WI38 (cell line): ENCODE measurements at regions not wholly inside any gene's neighbourhood (a gene's known extent, or its start where the extent isn't known, plus 50 kb on each side); places are given as distances from the start of the nearest gene placed in this dataset.

Source experiments
- H3K4me3 ChIP-seq: 2 replicates; pipeline ENCODE4 v1.5.1; 2011; ENCODE audit warnings: low read depth, mild to moderate bottlenecking, control low read depth, low read length
- CTCF ChIP-seq: IDR thresholded peaks from 2 replicates; pipeline ENCODE4 v1.5.1; 2012; ENCODE audit warnings: low read depth, mild to moderate bottlenecking, control low read depth, low read length

DNA sequence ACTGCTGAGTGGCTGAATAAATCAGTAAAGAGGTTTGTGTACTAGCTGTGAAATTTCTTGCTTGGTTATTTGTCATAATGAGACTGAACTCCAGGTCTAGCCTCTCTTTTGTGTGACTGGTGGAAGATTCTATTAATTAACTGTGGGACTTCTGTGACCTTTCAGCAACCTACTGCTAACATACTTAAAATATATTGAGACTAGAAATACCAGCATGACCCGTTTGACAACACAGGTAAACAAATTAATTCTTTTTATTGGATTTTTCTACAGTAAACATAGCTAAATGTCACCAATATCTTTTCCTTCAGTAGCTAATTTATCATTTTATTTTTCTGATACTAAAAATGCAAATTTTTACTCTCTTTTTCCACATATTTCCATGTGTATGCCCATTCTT lies 390.4 kb upstream of the KCNN2 start:
- TF ChIP-seq CTCF, result no peak

DNA sequence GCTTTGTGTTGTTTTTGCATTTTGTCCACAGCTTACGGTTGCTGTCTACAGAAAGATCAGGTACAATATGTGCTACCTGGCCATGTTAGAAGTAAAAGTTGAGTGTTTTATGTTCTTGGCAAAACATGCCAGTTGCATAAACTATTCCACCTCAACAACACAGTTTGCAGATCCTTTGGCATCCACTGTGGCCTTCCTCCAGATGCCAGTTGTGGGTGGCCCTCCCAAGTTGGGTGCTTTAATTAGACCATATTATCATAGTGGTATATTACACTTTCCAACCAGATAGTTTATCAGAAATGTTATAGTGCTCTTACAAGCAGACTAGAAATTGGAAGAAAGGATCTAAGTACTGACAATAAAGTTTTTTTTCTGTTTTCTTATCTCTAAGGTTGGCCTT lies 386.9 kb upstream of the KCNN2 start:
- no peak for TF ChIP-seq CTCF
- no peak overlapping the region for H3K4me3 ChIP-seq

More for the DNA sequence above, 390.4 kb upstream of the KCNN2 start:
- no peak overlapping the region for H3K4me3 ChIP-seq

GRCh38 chr5:113984928-113985327 lies 376.9 kb upstream of the KCNN2 start:
- no peak for TF ChIP-seq CTCF

DNA sequence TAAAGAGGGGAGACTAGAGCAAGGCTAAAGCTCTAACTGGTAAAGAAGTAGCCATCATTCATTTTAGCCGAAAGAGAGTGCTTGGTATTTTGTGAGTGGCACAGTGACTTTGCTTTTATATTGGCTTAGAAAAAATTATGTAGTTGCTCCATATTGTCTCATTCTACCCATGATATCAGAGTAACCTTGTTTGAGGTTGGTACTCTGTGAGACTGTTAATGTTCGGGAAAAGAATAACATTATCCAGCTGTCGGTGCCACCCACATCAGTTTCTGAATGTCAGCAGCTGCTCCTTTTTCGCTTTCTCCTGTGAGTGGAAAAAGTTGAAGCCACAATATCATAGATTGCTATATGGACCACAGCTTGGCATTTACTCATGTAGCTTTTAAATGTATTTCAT lies 376.4 kb upstream of the KCNN2 start:
- no peak for TF ChIP-seq CTCF
- H3K4me3 ChIP-seq, result no peak overlapping the region

More at GRCh38 chr5:113984928-113985327, 376.9 kb upstream of the KCNN2 start:
- H3K4me3 ChIP-seq, result no peak overlapping the region

DNA sequence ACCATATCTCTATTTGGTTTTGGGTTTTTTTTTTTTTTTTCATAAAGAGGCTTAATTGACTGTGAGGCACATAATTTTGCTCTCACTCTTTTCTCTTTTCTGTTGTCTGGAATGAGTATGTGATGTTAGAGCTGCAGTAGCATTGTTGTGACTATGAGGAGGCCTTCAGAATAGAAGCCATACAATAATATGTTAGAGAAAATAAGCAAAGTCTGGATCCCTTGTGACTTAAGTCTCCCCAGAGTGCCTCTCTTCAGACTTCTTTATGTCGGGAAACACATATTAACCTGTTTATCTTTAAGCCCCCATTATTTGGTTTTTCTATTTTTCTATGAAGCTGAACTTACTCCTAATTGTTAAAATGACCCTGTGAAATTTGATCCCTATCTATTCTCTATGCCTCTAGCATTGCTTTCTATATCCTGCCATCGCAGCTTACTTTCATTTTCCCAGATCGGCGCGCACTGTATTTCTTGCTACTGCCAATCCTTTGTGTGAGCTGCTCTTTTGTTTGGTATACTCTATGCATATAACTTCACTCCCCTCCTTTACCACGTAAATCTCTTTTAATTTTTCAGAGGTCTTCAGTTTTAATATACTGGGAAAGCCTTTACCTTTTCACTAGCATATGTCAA lies 372.5 kb upstream of the KCNN2 start:
- TF ChIP-seq CTCF, result no peak
- no peak overlapping the region for H3K4me3 ChIP-seq

- H3K4me3 ChIP-seq, result no peak overlapping the region
- no peak for TF ChIP-seq CTCF
These were observed 372.0 kb upstream of the KCNN2 start for GRCh38 chr5:113989913-113990305.

DNA sequence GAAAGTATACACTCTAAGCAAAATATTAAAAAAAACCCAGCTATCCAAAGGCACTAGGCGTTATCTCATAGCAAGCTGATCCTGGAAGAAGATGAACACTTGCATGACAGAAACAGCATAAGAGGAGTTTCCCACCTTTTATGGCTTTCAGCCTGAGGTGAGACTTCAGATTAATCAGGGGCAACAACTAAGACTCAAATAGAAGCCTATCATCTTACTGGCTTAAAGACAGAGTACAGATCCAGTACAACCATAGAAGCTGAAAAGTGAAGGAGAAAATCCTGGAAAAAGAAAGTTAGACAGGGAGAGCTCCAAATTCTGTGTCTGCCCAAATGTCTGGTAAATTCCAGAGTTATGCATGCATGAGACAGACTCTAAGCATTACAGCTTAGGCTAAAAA lies 360.8 kb upstream of the KCNN2 start:
- no peak for TF ChIP-seq CTCF
- no peak overlapping the region for H3K4me3 ChIP-seq
